Activated CD4-positive, alpha-beta T cell treated with anti-CD3 and anti-CD28 coated beads, Interleukin-2, amount 50 U/mL, for 48 hours (primary cell): ENCODE measurements at regions not wholly inside any gene's neighbourhood (a gene's known extent, or its start where the extent isn't known, plus 50 kb on each side); places are given as distances from the start of the nearest gene placed in this dataset.
"Not testable (repeated sequence)": the region's sequence is repeated elsewhere in the genome, so short reads cannot be mapped to it uniquely, and the experiment has no call there.

Experiments
- DNase-seq, 2 experiments: peaks; one replicate each; pipeline ENCODE4 v3.0.0-alpha.2; 2020

DNA sequence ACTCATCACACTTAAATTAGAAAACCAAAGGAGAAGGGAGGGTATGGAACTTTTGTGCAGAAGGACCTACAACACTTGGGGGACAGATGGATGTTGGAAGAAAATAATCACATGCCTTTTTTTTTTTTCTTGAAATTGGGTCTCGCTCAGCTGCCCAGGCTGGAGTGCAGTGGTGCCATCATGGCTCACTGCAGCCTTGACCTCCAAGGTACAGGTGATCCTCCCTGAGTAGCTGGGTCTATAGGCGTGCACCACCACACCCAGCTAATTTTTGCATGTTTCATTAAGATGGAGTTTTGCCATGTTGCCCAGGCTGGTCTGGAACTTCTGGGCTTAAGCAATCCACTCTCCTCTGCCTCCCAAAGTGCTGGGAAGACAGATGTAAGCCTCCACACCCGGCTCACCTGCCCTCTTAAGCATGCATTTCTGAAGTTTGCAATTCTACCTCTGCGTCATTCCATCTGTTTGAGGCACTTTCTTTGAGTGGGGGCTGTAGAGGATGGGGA lies 370.8 kb upstream of the JARID2 start:
- peak in 1 of 2 experiments; percentile 41 for DNase-seq

DNA sequence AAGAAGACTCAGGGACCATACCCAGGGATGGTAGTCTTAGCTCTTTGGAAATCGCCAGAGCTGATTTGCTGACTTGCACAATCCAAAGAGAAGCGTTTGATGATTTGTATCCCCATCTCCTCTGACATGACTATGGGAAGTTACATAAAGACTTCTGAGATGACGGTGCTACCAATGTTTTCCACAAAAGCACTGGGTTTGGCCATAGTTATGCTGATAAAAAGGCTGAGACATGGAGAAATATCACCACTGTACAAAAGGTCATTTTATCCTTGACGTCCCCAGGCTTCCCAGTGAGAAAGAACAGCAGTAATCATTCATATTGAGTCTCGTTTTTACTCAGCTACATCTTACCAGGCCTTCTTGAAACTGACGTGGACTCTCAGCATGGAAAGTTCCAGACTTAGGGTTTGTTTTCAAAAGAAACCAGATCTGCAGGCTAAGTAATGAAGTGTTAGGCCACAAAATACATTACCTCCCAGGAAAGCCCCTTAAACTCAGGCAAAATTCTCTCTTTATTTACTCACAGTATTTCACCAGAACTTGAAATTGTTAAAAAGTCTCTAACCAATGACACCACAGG lies 370.3 kb upstream of the JARID2 start:
- DNase-seq = peak in 1 of 2 experiments; percentile 41

DNA sequence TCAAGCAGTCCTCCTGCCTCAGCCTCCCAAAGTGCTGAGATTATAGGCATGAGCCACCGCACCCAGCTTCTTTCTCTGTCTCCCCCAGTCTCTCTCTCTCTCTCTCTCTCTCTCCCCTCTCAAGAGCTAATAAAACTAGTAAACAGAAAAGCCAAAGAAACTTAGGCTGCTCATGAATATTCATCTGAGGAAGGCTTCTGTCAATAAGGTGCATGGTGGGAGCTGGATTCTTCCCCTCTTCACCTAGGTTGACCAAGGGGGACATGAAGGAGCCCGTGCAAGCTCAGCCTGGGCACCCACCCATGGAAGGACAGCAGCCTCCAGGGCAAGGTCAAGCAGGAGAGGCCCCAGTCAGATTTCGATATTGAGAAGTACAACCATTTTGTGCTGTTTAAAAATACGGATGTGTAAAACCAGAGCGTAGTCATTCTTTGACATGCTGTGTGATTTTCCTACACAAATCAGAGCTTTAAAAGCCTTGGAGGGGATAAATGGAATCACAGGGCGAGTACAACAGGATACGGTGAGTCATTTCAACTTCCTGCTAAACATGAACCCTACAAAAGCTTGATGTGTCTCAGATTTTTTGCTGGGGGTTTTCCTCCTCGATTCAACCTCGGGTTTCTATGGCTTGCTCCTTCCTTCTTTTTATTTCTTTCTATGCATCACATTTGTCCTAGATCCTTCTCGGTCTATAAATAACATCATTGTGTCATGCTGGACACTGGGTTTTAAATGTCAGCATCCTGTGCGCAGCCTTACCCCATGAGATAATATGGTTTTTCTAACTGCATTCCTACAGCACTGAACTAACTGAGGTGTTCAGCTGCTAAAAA lies 368.9 kb upstream of the JARID2 start:
- peak in 1 of 2 experiments; percentile 37 for DNase-seq

DNA sequence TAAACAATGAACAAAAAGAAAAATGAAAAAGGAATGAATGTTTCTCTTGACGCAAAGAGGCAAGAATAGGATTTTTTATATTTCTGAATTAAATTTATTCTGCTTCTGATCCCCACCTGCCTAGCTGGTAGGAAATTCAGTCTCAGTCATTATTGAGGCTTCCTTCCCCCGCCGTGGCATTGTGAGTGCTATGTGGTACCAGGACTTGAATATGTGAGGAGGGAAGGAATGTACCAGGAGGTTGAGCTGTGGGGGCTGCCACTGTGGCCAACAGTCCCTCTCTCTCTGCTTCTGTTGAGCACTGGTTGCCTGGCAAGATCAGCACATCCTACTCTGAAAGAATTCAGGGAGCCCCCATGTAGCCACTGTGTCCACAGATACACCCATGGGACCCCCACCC lies 368.1 kb upstream of the JARID2 start:
- DNase-seq = peak in 1 of 2 experiments; percentile 33

DNA sequence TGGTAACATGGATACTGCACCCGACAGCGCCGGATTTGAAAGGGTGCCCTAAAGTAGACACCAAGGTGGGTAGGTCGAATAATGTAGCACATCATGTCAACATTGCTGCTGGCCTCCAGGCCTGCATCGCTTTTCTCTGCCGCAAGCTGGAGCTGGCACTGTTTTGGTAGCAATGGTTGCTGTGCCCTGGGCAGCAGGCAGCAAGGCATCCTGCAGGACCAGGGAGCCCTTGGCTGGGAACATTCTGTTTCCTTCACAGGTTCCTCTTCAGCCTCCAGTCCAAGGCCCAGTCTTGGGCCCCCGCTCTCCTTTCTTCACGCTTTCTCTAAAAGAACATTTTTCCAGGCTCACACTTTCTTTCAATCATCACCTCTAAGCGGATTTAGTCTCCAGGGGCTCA lies 365.8 kb upstream of the JARID2 start:
- no peak for DNase-seq

DNA sequence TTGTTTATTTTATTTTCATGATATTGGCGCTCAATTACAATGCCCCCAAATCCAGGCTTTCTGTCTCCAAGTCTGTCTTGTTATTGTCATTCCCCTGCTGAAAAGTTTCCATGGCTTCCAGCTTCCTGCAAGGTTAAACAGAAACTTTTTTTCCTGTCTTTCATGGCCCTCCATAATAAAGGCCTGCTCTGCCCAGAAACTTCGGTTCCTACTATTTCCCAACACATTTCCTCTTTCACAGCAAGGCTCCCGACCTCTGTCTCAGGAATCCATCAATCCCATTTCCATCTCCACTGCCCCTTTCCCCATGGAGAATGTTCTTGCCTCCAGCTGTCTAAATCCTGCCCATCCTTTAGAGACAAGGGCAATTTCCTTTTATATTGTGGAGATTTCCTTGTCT lies 365.2 kb upstream of the JARID2 start:
- no peak for DNase-seq

DNA sequence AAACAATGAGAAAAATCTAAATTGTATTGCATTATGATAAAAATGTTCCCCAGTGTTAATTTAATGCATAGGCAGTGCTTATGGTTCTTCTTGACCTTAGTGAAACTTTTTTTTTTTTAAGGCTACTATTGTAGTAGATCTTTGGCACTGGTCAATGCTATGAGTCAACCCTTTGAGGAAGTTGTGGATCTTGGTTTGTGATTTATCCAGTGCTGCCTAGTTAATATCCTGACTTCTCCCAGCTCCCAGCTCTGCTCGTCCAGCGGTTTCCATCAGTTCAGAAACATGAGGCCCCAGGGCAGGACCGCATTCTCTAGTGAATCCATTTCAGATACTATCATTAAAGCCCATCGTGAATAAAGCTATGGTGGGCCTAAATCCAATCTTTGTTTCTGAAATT lies 364.5 kb upstream of the JARID2 start:
- no peak for DNase-seq

DNA sequence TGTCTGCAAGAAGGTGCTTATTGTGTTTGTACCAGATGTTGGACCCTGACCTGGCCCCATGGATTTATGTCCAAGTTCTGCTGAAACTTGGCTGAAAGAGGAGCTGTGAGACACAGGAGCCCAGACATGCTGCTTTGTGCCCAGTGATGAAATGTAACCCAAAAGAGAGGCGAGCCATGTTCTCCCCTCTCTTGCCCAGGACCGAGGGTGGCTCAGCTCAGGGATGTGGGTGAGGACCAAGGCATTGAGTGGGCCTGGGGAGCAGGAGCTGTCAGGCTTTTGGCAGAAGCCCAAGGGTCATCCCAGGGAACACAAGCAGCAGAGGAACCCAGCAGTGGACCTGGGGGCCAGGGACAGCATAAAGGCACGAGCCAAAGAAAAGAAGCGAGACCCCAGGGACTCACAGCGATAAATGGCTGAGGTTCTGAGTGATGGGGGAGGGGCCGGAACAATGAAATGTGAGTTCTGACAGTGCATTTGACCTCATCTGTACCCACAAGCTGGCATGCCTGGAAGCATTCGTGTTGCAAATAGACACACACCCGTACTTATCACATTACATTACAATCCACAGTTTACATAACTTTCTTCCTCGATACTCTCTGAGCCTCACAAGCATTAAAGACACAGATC lies 363.4 kb upstream of the JARID2 start:
- DNase-seq = no peak

DNA sequence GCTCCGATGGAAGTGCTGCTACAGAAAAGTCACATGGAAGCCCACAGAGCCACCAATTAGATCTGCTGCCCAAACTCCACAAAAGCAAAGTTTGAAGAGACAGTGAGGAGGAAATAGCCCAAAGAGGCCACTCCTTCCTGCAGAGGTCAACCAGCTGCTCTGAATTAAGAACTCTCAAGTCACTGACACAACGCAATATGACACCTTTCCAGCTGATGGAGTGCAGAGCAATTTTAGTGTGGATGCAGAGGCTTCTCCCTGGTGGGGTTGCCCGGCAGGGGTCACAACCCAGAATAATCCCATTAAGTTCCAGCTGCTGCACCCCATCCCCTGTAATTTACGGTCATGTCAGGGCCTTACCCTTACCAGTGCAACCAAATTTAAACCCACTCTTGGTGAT lies 361.9 kb upstream of the JARID2 start:
- DNase-seq = no peak

DNA sequence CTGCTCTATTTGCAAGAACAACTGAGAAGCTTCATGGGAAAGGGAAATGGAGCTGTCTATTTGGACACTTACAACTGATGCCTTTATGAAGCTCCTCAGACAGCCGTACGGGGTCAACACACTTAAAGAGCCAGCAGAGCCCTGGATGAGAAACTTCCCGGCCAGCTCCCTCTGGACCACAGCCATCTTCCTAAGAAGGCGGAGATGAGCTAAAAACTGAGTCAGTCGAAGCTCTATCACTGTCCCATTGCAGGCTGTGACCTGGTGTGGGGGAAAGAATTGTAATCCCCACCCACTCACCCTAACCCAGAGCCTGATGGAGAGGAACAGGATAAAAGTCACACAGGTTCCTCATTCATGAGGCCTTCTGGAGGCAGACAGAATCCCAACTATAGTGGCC lies 360.4 kb upstream of the JARID2 start:
- no peak for DNase-seq

DNA sequence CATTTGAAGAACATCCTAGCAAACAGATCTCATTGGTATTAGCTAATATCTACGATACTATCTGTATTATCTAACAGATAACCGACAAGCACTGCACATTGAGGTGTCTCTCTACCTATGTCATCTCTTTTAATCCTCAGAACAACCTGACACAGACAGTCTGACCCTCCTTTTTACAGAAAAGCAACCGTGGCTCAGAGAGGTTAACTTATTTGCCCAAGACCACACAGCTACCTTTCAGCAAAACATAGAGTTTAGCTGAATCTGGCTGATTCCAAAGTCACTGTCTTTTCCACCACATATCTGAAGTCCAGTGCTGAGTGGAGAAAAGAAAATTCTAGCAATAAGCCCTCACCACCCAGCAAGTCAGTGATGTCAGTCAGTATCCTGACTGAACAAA lies 358.7 kb upstream of the JARID2 start:
- no peak for DNase-seq

DNA sequence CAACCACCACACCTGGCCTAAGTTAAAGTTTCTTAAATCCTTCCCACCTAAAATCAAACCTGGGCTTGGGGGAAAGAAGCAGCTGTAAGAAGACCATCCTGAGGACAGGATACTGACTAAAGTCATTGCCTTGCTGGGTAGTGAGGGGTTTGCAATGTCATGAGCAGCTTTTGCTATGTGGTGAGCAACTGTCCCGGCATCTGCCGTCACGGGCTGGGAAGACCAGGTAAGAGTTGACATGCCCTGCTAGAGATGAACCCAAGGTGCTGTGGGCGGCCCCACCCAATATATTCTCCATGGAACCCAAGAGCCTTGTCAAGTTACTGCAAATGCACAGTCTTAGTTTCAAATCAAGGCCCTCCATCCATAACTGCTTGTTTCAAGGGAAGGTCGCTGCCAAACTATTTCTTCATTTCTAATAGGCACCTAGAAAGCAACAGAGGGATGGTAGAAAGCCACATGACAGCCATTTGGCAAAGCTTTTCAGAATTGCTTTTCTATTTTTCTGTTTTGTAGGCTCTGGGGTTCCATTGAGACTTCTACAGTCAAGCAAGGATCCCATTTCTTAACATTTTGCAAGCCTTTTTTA lies 357.8 kb upstream of the JARID2 start:
- DNase-seq = no peak

DNA sequence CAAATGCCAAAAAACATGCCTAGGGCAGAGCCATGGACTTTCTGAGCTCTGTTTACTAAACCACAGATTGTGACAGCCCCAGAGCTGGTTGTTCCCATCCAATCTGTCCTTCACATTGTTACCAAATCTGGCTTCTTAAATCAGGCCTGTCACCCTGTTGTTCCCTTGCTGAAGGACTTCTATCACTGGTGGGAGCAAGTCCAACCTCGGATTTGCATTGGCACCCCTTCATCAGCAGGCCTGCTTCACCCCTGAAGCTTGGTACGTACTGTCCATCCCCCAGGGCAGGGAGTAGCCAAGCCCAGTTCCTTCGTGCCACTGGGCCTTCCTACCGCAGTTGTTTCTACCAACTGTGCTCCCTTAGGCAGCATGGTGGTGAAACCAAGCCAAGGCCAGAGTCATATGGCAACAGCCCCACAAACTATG lies 357.3 kb upstream of the JARID2 start:
- no peak for DNase-seq

DNA sequence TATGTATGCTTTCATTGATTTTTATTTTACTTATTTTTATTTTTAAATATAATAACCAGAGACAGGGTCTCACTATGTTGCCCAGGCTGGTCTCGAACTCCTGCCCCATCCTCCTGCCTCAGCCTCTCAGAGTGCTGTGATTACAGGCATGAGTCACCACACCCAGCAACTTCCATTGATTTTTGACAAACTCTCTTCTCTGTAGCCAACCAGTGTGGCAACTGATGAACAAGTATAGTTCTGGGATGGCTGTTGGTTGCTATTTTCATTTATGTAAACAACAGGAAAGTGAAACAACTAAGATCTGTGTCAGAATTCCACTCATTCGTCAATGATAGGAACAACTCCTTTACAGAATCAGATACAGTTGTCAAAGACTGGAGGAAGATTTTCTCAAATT lies 356.7 kb upstream of the JARID2 start:
- no peak for DNase-seq

DNA sequence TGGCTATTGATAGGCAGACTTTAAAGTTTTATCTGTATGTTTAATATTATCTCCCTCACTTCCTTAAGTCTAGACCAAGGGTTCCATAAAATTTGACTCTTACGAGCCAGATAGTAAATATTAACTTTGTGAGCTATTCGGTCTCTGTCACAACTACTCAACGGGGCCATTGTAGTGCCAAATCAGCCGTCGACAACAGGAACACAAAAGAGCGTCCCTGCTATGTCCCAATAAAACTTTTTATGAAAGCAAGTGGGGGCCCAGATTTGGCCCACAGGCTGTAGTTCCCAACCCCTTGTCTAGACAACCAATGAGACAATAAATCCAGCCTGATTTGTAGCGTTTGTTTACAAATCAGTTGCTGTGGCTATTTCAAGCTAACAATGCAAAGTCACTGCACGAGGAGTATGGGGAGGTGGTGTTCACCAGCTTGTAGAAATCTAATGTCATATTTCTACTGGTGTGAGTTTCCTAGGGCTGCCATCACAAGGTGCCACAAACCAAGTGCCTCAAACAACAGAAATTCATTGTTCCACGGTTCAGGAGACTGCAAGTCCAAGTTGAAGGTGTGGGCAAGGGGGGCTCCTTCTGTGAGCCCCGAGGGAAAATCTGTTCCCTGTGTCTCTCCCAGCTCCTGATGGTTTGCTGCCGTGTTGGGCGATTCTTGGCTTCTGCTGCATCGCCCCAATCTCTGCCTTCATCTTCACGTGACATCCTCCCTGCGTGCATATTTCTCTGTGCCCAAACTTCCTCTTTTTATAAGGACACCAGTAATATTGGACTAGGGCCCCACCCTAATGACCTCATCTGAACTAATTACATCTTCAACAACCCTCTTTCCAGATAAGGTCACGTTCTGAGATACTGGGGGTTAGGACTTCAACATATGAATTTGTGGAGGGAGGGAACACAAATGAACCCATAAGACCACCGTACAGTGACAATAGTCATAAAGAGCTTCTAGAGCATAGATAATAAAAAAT lies 356.0 kb upstream of the JARID2 start:
- DNase-seq = no peak

DNA sequence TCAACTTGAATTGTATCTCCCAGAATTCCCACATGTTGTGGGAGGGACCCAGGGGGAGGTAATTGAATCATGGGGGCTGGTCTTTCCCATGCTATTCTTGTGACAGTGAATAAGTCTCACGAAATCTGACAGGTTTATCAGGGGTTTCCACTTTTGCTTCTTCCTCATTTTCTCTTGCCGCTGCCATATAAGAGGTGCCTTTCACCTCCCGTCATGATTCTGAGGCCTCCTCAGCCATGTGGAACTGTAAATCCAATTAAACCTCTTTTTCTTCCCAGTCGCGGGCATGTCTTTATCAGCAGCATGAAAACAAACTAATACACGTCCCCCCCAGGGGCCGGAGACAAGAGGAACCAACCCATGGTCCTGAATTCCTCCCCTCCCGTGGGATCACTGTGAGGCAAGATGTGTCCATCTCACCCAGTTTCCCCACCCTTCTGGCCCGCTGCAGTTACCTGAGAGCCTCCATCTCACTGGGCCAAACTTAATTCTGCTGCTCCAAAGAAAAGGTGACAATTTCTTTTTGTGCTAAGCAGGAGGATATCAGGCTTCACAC lies 354.0 kb upstream of the JARID2 start:
- not testable (repeated sequence) for DNase-seq

DNA sequence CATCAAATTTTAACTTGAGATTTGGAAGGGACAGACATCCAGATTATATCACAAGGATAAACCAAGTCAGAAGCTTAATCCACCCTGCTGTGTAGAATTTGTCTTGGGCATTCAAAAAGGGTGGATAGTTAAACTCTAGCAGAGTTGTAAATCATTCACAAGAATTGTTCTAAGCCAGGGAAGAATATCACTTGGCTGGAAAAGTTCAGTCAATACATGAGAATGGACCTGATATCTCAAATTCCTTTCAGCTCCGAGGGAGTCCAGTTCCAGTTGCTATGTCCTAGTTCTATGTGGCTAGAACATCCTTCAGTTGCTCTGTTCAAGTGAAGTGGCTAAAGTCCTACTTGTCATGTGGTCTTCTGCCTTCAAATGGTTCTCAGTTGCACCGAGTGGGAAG lies 351.8 kb upstream of the JARID2 start:
- no peak for DNase-seq

DNA sequence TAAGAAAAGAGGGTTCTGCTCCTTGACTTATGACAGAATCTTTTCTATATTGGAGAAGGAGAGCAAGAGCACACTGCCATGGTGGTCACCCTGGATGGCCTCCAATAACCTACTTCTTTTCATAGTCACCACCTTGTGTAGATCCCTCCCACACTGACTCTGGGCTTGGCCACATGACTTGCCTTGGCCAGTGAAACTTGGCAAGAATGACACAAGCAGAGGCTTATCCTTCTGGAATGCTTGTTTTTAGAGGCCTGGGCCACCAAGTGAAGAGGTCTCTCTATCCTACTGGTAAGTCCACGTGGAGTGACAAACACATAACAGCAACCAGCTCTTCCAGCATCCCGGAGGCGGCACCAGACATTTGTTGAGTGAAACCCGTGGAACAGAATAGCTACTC lies 349.4 kb upstream of the JARID2 start:
- no peak for DNase-seq

DNA sequence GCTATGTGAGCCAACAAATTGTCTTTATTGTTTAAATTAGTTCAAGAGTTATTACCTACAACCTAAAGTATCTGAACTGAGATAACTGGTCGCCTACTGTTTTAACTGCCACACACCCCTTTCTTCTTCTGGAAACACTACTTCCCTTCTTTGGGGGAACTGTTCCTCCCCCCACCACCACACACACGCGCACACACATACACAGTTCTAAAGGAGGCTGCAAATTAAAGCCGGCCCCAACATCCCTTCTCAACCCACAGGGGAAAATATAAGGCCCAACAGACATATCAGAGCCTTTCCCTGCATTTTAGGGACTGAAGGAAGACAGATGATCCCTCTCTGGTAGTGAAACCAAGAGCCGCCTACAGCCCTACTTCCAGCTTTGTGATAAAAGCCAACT lies 348.0 kb upstream of the JARID2 start:
- DNase-seq = no peak

DNA sequence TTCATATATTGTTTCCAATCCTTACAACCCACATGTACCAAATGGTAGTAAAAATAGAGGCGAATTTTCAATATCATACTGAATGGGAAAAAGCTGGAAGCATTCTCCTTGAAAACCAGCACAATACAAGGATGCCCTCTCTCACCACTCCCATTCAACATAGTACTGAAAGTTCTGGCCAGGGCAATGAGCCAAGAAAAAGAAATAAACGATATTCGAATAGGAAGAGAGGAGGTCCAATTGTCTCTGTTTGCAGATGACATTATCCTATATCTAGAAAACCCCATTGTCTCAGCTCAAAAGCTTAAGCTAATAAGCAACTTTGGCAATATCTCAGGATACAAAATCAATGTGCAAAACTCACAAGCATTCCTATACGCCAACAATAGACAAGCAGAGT lies 346.4 kb upstream of the JARID2 start:
- not testable (repeated sequence) for DNase-seq

DNA sequence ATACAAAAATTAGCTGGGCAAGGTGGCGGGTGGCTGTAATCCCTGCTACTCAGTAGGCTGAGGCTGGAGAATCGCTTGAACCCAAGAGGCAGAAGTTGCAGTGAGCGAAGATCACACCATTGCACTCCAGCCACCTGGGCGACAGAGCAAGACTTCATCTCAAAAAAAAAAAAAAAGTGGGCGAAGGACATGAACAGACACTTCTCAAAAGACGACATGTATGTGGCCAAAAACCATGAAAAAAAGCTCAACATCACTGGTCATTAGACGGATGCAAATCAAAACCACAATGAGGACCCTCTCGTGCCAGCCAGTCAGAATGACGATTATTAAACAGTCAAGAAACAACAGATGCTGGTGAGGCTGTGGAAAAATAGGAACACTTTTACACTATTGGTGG lies 344.9 kb upstream of the JARID2 start:
- no peak for DNase-seq
